Lower leg skin (tissue), 4 donors: ENCODE measurements at regions not wholly inside any gene's neighbourhood (a gene's known extent, or its start where the extent isn't known, plus 50 kb on each side); places are given as distances from the start of the nearest gene placed in this dataset.

Experiments
- DNase-seq, 2 donors: peaks; one replicate each; pipeline ENCODE4 v3.0.0-alpha.2; 2019; ENCODE audit warnings: low spot score in 2 of 2
- H3K4me3 ChIP-seq: fragments of 200-600 bp; sonication (generic); 2 replicates; pipeline ENCODE4 v1.5.1; 2017; ENCODE audit warnings: mild to moderate bottlenecking, low read depth; ENCODE audit not compliant: poor library complexity, severe bottlenecking
- POLR2A ChIP-seq, 2 donors: fragments of 450-650 bp; IDR thresholded peaks; one replicate each; pipeline ENCODE4 v1.6.1; 2016 to 2017; ENCODE audit warnings: antibody characterized with exemption in 2 of 2, mild to moderate bottlenecking in 1 of 2, moderate library complexity in 1 of 2
- WGBS, 2 donors: methylation state at CpG; one replicate each; pipeline ENCODE4 v1.1.5; 2018; 5-methylcytosine and 5-hydroxymethylcytosine counted together
- intact Hi-C: fragments of 100-400 bp; cut with DNase I; formaldehyde crosslinking; loops from one replicate; pipeline ENCODE4 v1.15.0; 2023; ENCODE audit warnings: low total_unique reads
- TF ChIP-seq, protein P1 (sequence below), 3 donors: fragments of 450-650 bp; IDR thresholded peaks; one replicate each; pipeline ENCODE4 v1.5.1; 2016; ENCODE audit warnings: antibody characterized with exemption in 3 of 3, mild to moderate bottlenecking in 3 of 3, moderate library complexity in 2 of 3

DNA sequence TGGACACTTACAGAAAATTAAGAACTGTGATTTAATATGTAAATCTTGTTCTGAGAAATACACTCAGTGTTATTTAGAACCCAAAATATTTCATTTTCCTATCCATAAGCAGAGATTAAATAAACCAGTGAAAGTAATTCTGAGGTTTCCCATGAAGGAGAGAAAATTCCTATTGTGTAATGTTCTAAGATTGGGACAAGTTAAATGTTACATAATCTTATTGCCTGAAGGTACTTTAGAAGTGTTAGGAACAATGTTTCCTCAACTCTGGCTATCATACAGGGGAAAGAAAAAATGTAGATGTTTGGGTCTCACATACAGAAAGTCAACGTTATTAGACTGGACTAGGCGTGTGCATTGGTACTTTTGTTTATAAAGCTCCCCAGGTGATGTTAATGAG lies 281.9 kb upstream of the SYT10 start:
- no peak for TF ChIP-seq POLR2A (IDR thresholded peaks at IDR 0.05)
- TF ChIP-seq, protein P1, sequence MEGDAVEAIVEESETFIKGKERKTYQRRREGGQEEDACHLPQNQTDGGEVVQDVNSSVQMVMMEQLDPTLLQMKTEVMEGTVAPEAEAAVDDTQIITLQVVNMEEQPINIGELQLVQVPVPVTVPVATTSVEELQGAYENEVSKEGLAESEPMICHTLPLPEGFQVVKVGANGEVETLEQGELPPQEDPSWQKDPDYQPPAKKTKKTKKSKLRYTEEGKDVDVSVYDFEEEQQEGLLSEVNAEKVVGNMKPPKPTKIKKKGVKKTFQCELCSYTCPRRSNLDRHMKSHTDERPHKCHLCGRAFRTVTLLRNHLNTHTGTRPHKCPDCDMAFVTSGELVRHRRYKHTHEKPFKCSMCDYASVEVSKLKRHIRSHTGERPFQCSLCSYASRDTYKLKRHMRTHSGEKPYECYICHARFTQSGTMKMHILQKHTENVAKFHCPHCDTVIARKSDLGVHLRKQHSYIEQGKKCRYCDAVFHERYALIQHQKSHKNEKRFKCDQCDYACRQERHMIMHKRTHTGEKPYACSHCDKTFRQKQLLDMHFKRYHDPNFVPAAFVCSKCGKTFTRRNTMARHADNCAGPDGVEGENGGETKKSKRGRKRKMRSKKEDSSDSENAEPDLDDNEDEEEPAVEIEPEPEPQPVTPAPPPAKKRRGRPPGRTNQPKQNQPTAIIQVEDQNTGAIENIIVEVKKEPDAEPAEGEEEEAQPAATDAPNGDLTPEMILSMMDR (IDR thresholded peaks at IDR 0.05), result no peak

DNA sequence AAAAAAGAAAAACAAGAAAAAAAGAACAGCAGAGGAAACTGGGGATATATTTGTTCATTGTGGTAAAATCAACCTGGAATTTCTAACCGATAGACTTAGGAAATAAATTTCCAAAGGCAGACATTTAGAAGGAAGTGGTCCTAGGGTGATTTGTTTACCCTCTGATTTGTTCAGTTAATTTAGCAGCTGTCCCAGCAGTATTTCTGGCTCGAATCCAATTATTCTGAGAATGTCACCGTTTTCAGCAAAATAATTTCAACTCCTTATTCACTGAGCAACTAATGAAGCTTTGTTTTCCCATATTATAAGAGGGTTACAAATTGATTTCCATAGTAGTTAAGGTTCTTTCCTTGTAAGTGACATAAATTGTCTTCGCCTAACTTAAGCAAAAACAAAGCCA lies 285.2 kb upstream of the SYT10 start:
- WGBS, 2 donors, result 51 to 54% methylated on average over 4 of the region's 4 CpGs
- intact Hi-C loops, result no loop called here
- no peak overlapping the region for H3K4me3 ChIP-seq
- no peak for DNase-seq
- TF ChIP-seq, protein P1 (IDR thresholded peaks at IDR 0.05), result no peak
- no peak for TF ChIP-seq POLR2A (IDR thresholded peaks at IDR 0.05)

More for the DNA sequence above, 281.9 kb upstream of the SYT10 start:
- WGBS, 2 donors, result 63 to 72% methylated on average over 2 of the region's 2 CpGs
- intact Hi-C loops, result no loop called here
- no peak overlapping the region for H3K4me3 ChIP-seq
- DNase-seq, result no peak

DNA sequence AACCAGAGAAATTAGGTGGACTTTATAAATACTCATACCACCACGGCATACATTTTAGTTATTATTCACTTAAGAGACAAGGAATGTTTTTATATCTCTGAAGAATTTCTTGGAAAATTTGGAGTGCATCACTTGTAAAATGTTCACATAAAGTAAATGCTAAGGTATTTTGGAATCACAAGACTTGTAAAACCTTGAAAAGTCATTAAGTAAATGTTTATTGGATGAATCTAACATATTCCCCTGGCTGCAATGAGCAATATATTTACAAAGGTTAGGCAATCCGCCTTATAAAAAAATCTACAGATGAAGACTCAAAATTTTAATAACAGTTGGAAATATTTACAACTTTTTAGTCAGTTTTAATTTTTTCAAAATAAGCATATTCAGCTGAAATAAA lies 287.4 kb upstream of the ALG10 start:
- H3K4me3 ChIP-seq, result no peak overlapping the region
- intact Hi-C loops, result no loop called here
- DNase-seq, result no peak
- WGBS, 2 donors, result 79 to 86% methylated on average over 2 of the region's 2 CpGs
- TF ChIP-seq, protein P1 (IDR thresholded peaks at IDR 0.05), result no peak

DNA sequence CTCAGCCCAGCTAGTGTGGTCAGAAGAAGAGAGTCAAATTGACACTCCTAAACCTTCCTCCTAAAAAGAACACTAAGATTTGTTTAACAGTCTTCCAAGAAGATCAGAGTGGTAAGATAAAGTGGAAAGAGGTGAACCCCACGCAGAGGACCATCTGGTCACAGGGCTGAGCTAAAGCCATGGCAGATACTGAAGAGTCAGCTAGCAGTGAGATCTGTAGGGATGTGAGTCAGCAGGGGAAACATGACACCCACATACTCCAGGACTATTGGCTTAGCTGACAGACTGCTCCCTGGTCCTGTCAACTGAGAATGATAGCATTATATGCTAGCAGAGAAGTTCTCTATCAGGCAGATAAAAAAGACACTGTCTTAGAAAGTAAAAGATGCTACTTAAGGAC lies 269.4 kb upstream of the ALG10 start:
- intact Hi-C loops, result no loop called here
- H3K4me3 ChIP-seq, result no peak overlapping the region
- 41 to 67% methylated on average over 1 of the region's 1 CpG for WGBS, 2 donors
- no peak for DNase-seq
- TF ChIP-seq POLR2A (IDR thresholded peaks at IDR 0.05), result no peak
- TF ChIP-seq, protein P1 (IDR thresholded peaks at IDR 0.05), result no peak

DNA sequence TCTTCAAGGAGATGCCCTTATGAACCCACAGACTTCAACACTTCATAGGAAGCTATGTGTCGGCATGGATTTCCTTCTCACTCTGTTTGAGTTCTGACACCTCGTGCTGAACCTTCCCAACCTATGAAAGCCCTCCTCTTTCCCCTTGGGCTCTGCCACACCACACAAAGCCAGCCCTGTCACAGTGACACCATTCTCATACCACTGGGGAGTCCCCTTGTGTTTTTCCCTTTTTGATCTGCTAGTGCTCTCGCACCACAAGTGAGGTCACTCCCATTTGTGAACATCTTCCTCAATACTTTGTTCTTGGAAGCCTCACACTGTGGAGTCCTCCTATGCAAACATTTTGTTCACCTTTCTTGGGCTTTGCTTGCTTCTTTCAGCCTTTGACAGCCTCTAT lies 264.6 kb upstream of the ALG10 start:
- TF ChIP-seq, protein P1 (IDR thresholded peaks at IDR 0.05), result no peak
- TF ChIP-seq POLR2A (IDR thresholded peaks at IDR 0.05), result no peak
- DNase-seq, result no peak
- H3K4me3 ChIP-seq, result no peak overlapping the region
- intact Hi-C loops, result no loop called here
- 80 to 83% methylated on average over 3 of the region's 3 CpGs for WGBS, 2 donors

DNA sequence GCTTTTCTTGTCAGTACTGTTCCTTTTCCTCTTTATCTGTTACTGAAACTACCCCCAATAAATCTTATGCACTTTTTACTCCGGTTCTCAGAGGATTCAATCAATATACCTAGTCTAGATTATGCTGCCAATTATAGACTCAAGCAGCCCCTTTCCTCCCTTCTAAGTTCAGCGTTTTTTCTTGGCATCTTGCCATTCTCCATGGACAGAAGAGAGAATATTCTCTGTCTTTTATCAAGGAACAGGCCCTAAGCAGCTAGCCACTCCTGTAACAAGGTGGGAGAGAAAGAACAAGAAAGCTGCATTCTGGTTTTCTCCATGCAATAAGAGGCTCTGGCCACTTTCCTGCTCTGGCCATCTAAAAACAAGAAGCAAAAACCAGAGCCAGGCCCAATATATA lies 263.0 kb upstream of the ALG10 start:
- no peak overlapping the region for H3K4me3 ChIP-seq
- intact Hi-C loops, result no loop called here
- TF ChIP-seq POLR2A (IDR thresholded peaks at IDR 0.05), result no peak
- TF ChIP-seq, protein P1 (IDR thresholded peaks at IDR 0.05), result no peak
- 39 to 43% methylated on average over 2 of the region's 2 CpGs for WGBS, 2 donors
- DNase-seq, result no peak
